ENCODE measurements at regions not wholly inside any gene's neighbourhood (a gene's known extent, or its start where the extent isn't known, plus 50 kb on each side); places are given as distances from the start of the nearest gene placed in this dataset.

GRCh38 chr7:42431873-42432272, 194.9 kb upstream of the GLI3 start:
- Histone ChIP-seq H3K14ac (ENCODE audit: insufficient read length) (no peak overlapping the region), H3K79me2 (ENCODE audit: control insufficient read depth in 1 of 2, insufficient read depth in 2 of 2, low read length in 2 of 2) (no peaks in the 10 kb centered on the region), H3K4me1 (replicated peaks in 1 of 4; ENCODE audit: control insufficient read depth in 3 of 4, insufficient read depth in 4 of 4, low read length in 3 of 4) (no peaks in the 10 kb centered on the region), H2AK5ac (ENCODE audit: low read depth, low read length) (no peak overlapping the region), H3K27ac (ENCODE audit: low read depth, low read length) (no peak overlapping the region), H2BK120ac (replicated peaks; ENCODE audit: low read depth, low read length) (no peak overlapping the region), H3K23ac (ENCODE audit: insufficient read length) (no peak overlapping the region), H2BK12ac (ENCODE audit: low read depth, low read length) (no peak overlapping the region), H4K20me1 (replicated peaks in 1 of 2; ENCODE audit: control insufficient read depth in 1 of 2, insufficient read depth in 2 of 2, low read length in 2 of 2) (no peaks in the 10 kb centered on the region), H2BK5ac (ENCODE audit: low read depth, low read length) (no peak overlapping the region), H2BK15ac (ENCODE audit: low read length) (no peak overlapping the region), H3K56ac (replicated peaks; ENCODE audit: insufficient read length, low read depth, low read length) (no peak overlapping the region), H2AFZ (ENCODE audit: low read length) (no peak overlapping the region), H3K79me1 (ENCODE audit: low read depth, low read length) (no peaks in the 10 kb centered on the region), H3K4me3 (ENCODE audit: extremely low read depth in 1 of 4, insufficient read depth in 2 of 4, low read depth in 3 of 4, low read length in 4 of 4) (no peak overlapping the region), H3K4ac (replicated peaks; ENCODE audit: insufficient read length, low read depth, low read length) (no peak overlapping the region), H4K91ac (replicated peaks; ENCODE audit: insufficient read length, low read length) (no peak overlapping the region), H4K5ac (ENCODE audit: insufficient read length, low read depth, low read length) (no peak overlapping the region), H3K4me2 (ENCODE audit: insufficient read depth in 1 of 2, low read depth in 2 of 2, low read length in 2 of 2) (no peak overlapping the region), H3K18ac (ENCODE audit: extremely low read depth, low read length) (no peak overlapping the region), H2BK20ac (ENCODE audit: low read length) (no peak overlapping the region), H3K9ac (replicated peaks in 1 of 4; ENCODE audit: extremely low read depth in 1 of 4, low read depth in 3 of 4, low read length in 3 of 4) (no peak overlapping the region), H3K36me3 (ENCODE audit: control insufficient read depth in 2 of 4, insufficient read depth in 4 of 4, low read length in 3 of 4) (no peaks in the 10 kb centered on the region), H3K27me3 (replicated peaks in 1 of 4; ENCODE audit: control insufficient read depth in 3 of 4, extremely low read depth in 1 of 4, insufficient read depth in 3 of 4, low read length in 3 of 4) (no peaks in the 10 kb centered on the region), H3K9me3 (ENCODE audit: insufficient read depth in 2 of 2, low read depth in 1 of 2, low read length in 1 of 2) (no peaks in the 10 kb centered on the region), H4K8ac (ENCODE audit: extremely low read depth, insufficient read depth, low read length) (no peak overlapping the region), H3K23me2 (ENCODE audit: low read depth, low read length) (no peaks in the 10 kb centered on the region; the same call in 1 of the 2 replicates)
- no peak for FAIRE-seq
- DNase-seq (ENCODE audit: low read depth in 1 of 2, low spot score in 2 of 2): no peak
- whole genome bisulfite sequencing, 2 experiments (ENCODE audit: extremely low coverage in 1 of 2, insufficient coverage in 1 of 2, insufficient read length in 1 of 2, insufficient replicate concordance in 2 of 2, low coverage in 1 of 2, low lambda C conversion rate in 2 of 2, missing lambda C conversion rate in 1 of 2): 83% methylated on average over 2 of the region's 2 CpGs; no CpG with 5 or more reads in 1 of the 2 experiments
- ChIA-PET CTCF (ENCODE audit: partially characterized antibody) (no interaction called here), POLR2A (ENCODE audit: partially characterized antibody) (no interaction called here)
- no peak for TF ChIP-seq JUND (IDR thresholded peaks at IDR 0.05; ENCODE audit: low read length)
- no peak for TF ChIP-seq E2F6 (IDR thresholded peaks at IDR 0.05)
- TF ChIP-seq SIN3A (conservative IDR thresholded peaks at IDR 0.05 in 1 of 2, IDR thresholded peaks at IDR 0.05 in 1 of 2; ENCODE audit: low read depth in 1 of 2, low read length in 2 of 2): no peak
- TF ChIP-seq ATF3 (IDR thresholded peaks at IDR 0.05; ENCODE audit: insufficient read depth, low read depth, low read length): no peak
- no peak for TF ChIP-seq SUZ12 (IDR thresholded peaks at IDR 0.05; ENCODE audit: low read length)
- no peak for TF ChIP-seq CHD1 (IDR thresholded peaks at IDR 0.05; ENCODE audit: low read depth, low read length)
- TF ChIP-seq RFX5 (IDR thresholded peaks at IDR 0.05; ENCODE audit: borderline replicate concordance, low read depth, low read length): no peak
- TF ChIP-seq BACH1 (IDR thresholded peaks at IDR 0.05; ENCODE audit: low read length): no peak
- TF ChIP-seq NRF1 (IDR thresholded peaks at IDR 0.05; ENCODE audit: low read depth, low read length): no peak
- TF ChIP-seq POU5F1 (IDR thresholded peaks at IDR 0.05; ENCODE audit: low read depth, low read length): no peak
- TF ChIP-seq BRCA1 (IDR thresholded peaks at IDR 0.05; ENCODE audit: low read depth, low read length): no peak
- TF ChIP-seq ZNF274 (IDR thresholded peaks at IDR 0.05; ENCODE audit: borderline replicate concordance, extremely low read depth, low read length): no peak
- no peak for TF ChIP-seq GABPA (IDR thresholded peaks at IDR 0.05; ENCODE audit: borderline replicate concordance, insufficient read depth, low read length)
- TF ChIP-seq SIRT6 (IDR thresholded peaks at IDR 0.05; ENCODE audit: low read length): no peak
- TF ChIP-seq POLR2A (IDR thresholded peaks at IDR 0.05; ENCODE audit: control extremely low read depth in 1 of 2, low read depth in 2 of 2, low read length in 2 of 2): no peak

All from H1 (cell line).